ENCODE measurements at regions not wholly inside any gene's neighbourhood (a gene's known extent, or its start where the extent isn't known, plus 50 kb on each side); places are given as distances from the start of the nearest gene placed in this dataset.

- TF ChIP-seq, protein P1, sequence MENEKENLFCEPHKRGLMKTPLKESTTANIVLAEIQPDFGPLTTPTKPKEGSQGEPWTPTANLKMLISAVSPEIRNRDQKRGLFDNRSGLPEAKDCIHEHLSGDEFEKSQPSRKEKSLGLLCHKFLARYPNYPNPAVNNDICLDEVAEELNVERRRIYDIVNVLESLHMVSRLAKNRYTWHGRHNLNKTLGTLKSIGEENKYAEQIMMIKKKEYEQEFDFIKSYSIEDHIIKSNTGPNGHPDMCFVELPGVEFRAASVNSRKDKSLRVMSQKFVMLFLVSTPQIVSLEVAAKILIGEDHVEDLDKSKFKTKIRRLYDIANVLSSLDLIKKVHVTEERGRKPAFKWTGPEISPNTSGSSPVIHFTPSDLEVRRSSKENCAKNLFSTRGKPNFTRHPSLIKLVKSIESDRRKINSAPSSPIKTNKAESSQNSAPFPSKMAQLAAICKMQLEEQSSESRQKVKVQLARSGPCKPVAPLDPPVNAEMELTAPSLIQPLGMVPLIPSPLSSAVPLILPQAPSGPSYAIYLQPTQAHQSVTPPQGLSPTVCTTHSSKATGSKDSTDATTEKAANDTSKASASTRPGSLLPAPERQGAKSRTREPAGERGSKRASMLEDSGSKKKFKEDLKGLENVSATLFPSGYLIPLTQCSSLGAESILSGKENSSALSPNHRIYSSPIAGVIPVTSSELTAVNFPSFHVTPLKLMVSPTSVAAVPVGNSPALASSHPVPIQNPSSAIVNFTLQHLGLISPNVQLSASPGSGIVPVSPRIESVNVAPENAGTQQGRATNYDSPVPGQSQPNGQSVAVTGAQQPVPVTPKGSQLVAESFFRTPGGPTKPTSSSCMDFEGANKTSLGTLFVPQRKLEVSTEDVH (IDR thresholded peaks at IDR 0.05; ENCODE audit: low read depth, partially characterized antibody): no peak
- TF ChIP-seq, protein P2, sequence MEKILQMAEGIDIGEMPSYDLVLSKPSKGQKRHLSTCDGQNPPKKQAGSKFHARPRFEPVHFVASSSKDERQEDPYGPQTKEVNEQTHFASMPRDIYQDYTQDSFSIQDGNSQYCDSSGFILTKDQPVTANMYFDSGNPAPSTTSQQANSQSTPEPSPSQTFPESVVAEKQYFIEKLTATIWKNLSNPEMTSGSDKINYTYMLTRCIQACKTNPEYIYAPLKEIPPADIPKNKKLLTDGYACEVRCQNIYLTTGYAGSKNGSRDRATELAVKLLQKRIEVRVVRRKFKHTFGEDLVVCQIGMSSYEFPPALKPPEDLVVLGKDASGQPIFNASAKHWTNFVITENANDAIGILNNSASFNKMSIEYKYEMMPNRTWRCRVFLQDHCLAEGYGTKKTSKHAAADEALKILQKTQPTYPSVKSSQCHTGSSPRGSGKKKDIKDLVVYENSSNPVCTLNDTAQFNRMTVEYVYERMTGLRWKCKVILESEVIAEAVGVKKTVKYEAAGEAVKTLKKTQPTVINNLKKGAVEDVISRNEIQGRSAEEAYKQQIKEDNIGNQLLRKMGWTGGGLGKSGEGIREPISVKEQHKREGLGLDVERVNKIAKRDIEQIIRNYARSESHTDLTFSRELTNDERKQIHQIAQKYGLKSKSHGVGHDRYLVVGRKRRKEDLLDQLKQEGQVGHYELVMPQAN (conservative IDR thresholded peaks at IDR 0.05): no peak
Observed at GRCh38 chr6:91213229-91213901, 626.5 kb upstream of the MAP3K7 start (continued).

- ChIA-PET SMC1A (ENCODE audit: uncharacterized antibody, unreplicated experiment) (no interaction called here), RAD21 (ENCODE audit: unreplicated experiment) (no interaction called here), CTCF (no interaction called here), POLR2A (no interaction called here)
- Histone ChIP-seq H3K36me3 (ENCODE audit: control insufficient read depth in 2 of 2, insufficient read depth in 2 of 2, low read length in 1 of 2) (no peaks in the 10 kb centered on the region), H4K20me1 (ENCODE audit: control insufficient read depth, insufficient read depth) (no peaks in the 10 kb centered on the region), H3K4me3 (no peak overlapping the region), H3K27ac (ENCODE audit: control insufficient read depth, insufficient read depth) (no peak overlapping the region), H3K27me3 (replicated peaks in 1 of 2; ENCODE audit: control insufficient read depth in 2 of 2, insufficient read depth in 2 of 2, low read length in 1 of 2) (no peaks in the 10 kb centered on the region), H3K9me3 (replicated peaks; ENCODE audit: control insufficient read depth, insufficient read depth, low read length) (no peaks in the 10 kb centered on the region), H3K4me1 (ENCODE audit: control insufficient read depth, insufficient read depth, low read length) (no peaks in the 10 kb centered on the region), H2AFZ (ENCODE audit: control insufficient read depth, low read depth, low read length) (no peak overlapping the region), H3K9ac (ENCODE audit: control insufficient read depth, insufficient read depth, low read length) (no peak overlapping the region), H3K79me2 (ENCODE audit: control insufficient read depth, insufficient read depth, low read length) (no peaks in the 10 kb centered on the region), H3K4me2 (ENCODE audit: control insufficient read depth, insufficient read depth) (no peak overlapping the region)
- DNase-seq (ENCODE audit: low read depth, low spot score): no peak
- intact Hi-C loops (cut with micrococcal nuclease; ENCODE audit: unreplicated experiment) (no loop called here), in situ Hi-C loops (cut with MboI) (no loop called here)
- FAIRE-seq: no peak
- 43% methylated on average over 4 of the region's 4 CpGs for WGBS (ENCODE audit: insufficient coverage, insufficient replicate concordance, low lambda C conversion rate, missing lambda C conversion rate)
- BruUV-seq (replicated peaks): no TSS peak
- ATAC-seq: no peak; the same call in 2 of the 3 replicates
- TF ChIP-seq TCF3 (IDR thresholded peaks at IDR 0.05; ENCODE audit: borderline replicate concordance, insufficient read depth, low read depth, low read length) (no peak), HCFC1 (IDR thresholded peaks at IDR 0.05; ENCODE audit: low read length) (no peak), ZNF384 (IDR thresholded peaks at IDR 0.05; ENCODE audit: borderline replicate concordance, low read depth, low read length) (no peak), CBFB (IDR thresholded peaks at IDR 0.05; ENCODE audit: low read depth) (no peak), ZBED1 (IDR thresholded peaks at IDR 0.05; ENCODE audit: borderline replicate concordance) (no peak), MLLT1 (IDR thresholded peaks at IDR 0.05) (no peak), NFYA (IDR thresholded peaks at IDR 0.05; ENCODE audit: borderline replicate concordance, low read depth, low read length) (no peak), ZNF24 (IDR thresholded peaks at IDR 0.05) (no peak), RFX5 (IDR thresholded peaks at IDR 0.05; ENCODE audit: low read depth, low read length) (no peak), LARP7 (IDR thresholded peaks at IDR 0.05) (no peak), KAT2A (conservative IDR thresholded peaks at IDR 0.05; ENCODE audit: control insufficient read depth, low read depth, low read length) (no peak)
- TF ChIP-seq, protein P3, sequence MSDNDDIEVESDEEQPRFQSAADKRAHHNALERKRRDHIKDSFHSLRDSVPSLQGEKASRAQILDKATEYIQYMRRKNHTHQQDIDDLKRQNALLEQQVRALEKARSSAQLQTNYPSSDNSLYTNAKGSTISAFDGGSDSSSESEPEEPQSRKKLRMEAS (IDR thresholded peaks at IDR 0.05; ENCODE audit: low read depth, low read length): no peak
Observed at GRCh38 chr6:91198588-91199255, 611.9 kb upstream of the MAP3K7 start.

All from GM12878 (cell line).